IPS-NIHi7 (cell line): ENCODE measurements at regions not wholly inside any gene's neighbourhood (a gene's known extent, or its start where the extent isn't known, plus 50 kb on each side); places are given as distances from the start of the nearest gene placed in this dataset.
"Not testable (repeated sequence)": the region's sequence is repeated elsewhere in the genome, so short reads cannot be mapped to it uniquely, and the experiment has no call there.

ENCODE experiments used
- DNase-seq: peaks from one replicate; pipeline ENCODE4 v3.0.0; 2012; ENCODE audit warnings: mixed read lengths; ENCODE audit errors: extremely low spot score

GRCh38 chr6:15904651-15905376 lies 224.1 kb upstream of the MYLIP start:
- no peak for DNase-seq

- no peak for DNase-seq
Observed at GRCh38 chr6:15901141-15902115, 227.5 kb upstream of the MYLIP start.

GRCh38 chr6:15898693-15899092 lies 230.2 kb upstream of the MYLIP start:
- DNase-seq, result no peak

GRCh38 chr6:15897063-15897876 lies 231.6 kb upstream of the MYLIP start:
- no peak for DNase-seq

GRCh38 chr6:15894973-15895725 lies 232.3 kb upstream of the DTNBP1 start:
- no peak for DNase-seq

GRCh38 chr6:15893556-15894253 lies 230.9 kb upstream of the DTNBP1 start:
- peak; percentile 49 for DNase-seq

- DNase-seq, result no peak
Observed at GRCh38 chr6:15892369-15892768, 229.5 kb upstream of the DTNBP1 start.

- no peak for DNase-seq
Observed at GRCh38 chr6:15888798-15889772, 226.3 kb upstream of the DTNBP1 start.

- DNase-seq, result no peak
Observed at GRCh38 chr6:15887491-15888461, 224.9 kb upstream of the DTNBP1 start.

- no peak for DNase-seq
Observed at GRCh38 chr6:15885624-15886023, 222.8 kb upstream of the DTNBP1 start.

GRCh38 chr6:15883593-15883992 lies 220.8 kb upstream of the DTNBP1 start:
- DNase-seq, result not testable (repeated sequence)

- no peak for DNase-seq
Observed at GRCh38 chr6:15882915-15883314, 220.1 kb upstream of the DTNBP1 start.

GRCh38 chr6:15882345-15882744 lies 219.5 kb upstream of the DTNBP1 start:
- DNase-seq, result no peak

- no peak for DNase-seq
Observed at GRCh38 chr6:15881150-15881549, 218.3 kb upstream of the DTNBP1 start.

- DNase-seq, result no peak
Observed at GRCh38 chr6:15880262-15880973, 217.6 kb upstream of the DTNBP1 start.

- no peak for DNase-seq
Observed at GRCh38 chr6:15879371-15880261, 216.8 kb upstream of the DTNBP1 start.
